ENCODE measurements at regions not wholly inside any gene's neighbourhood (a gene's known extent, or its start where the extent isn't known, plus 50 kb on each side); places are given as distances from the start of the nearest gene placed in this dataset.
"Not testable (repeated sequence)": the region's sequence is repeated elsewhere in the genome, so short reads cannot be mapped to it uniquely, and the experiment has no call there.

DNA sequence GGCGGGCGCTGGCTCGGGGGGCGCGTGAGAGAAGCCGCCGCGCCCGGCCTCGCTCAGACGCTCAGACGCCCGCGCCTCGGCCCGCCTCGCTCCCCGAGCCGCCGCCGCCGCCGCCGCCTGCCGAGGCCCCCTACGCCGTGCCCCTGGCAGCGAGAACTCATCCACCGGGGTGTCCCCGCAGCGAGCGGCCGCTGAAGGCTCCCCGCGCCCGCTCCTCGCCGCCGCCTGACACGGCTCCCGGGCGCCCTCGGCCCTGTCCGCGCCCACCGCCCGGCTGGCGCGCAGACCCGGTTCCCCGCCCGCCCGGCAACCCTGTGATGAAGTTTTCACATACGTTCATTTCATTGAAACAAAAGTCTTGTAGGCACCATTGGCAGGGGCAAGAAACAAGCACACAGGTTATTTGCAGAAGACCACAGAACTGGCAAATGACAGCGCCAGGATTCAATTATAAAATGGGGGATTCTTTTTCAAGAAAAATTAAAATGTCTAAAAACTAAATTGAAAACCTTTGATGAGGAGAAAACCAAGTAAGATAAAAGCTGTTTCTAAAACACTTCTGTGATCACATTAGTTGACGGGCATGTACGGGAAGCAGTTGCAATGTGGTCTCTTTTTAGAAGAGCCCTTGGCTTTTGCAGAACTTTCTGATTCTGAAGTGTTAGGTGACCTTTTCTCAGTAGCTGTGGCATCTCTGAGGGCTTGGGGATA, 50.5 kb upstream of the TUBA3D start:
- H3K4ac ChIP-seq (ENCODE audit: low read depth, low read length) = no peak overlapping the region
- H3K27ac ChIP-seq (ENCODE audit: low read depth, low read length) = no peak overlapping the region
- H3K4me2 ChIP-seq (ENCODE audit: low read length) = peak overlapping the region; percentile 68
- no peak overlapping the region for H3K18ac ChIP-seq (ENCODE audit: low read length)
- H2BK12ac ChIP-seq (ENCODE audit: low read length) = no peak overlapping the region
- H3K9ac ChIP-seq (ENCODE audit: low read length) = no peak overlapping the region
- H3K14ac ChIP-seq (ENCODE audit: low read length) = no peak overlapping the region
- no peak overlapping the region for H2BK5ac ChIP-seq (ENCODE audit: low read depth, low read length, poor library complexity)
- H3K79me2 ChIP-seq (ENCODE audit: control insufficient read depth, insufficient read depth, low read length, poor library complexity) = no peaks in the 10 kb centered on the region
- no peak overlapping the region for H4K8ac ChIP-seq (ENCODE audit: low read depth, low read length)
- peak overlapping the region; percentile 41 for H2AFZ ChIP-seq (ENCODE audit: insufficient read depth, low read length, poor library complexity)
- H3K9me3 ChIP-seq (ENCODE audit: insufficient read depth, low read depth, low read length) = no peaks in the 10 kb centered on the region
- no peaks in the 10 kb centered on the region for H3K36me3 ChIP-seq (ENCODE audit: control insufficient read depth in 1 of 2, insufficient read depth in 2 of 2, low read length in 2 of 2)
- DNase-seq = no peak
- no peak overlapping the region for H4K91ac ChIP-seq (ENCODE audit: low read depth, low read length)
- no CpG with 5 or more reads among the region's 57 CpGs for WGBS (ENCODE audit: extremely low coverage, insufficient coverage, insufficient read length)
- no peak overlapping the region for H4K12ac ChIP-seq (ENCODE audit: low read depth, low read length)
- no peaks in the 10 kb centered on the region for H3K79me1 ChIP-seq (ENCODE audit: low read length)
- peak overlapping the region; percentile 64 for H3K4me3 ChIP-seq (ENCODE audit: low read depth, low read length)
- H3K23ac ChIP-seq (ENCODE audit: low read length) = no peak overlapping the region
- no peak overlapping the region for H2AK5ac ChIP-seq (ENCODE audit: low read length)
- H3K4me1 ChIP-seq (ENCODE audit: control insufficient read depth in 1 of 2, insufficient read depth in 2 of 2, low read length in 2 of 2) = peaks cover 0 to 2% of the 10 kb centered on the region in 2 experiments
- H3K27me3 ChIP-seq (ENCODE audit: insufficient read depth, low read length) = peaks cover 22% of the 10 kb centered on the region
- H2BK120ac ChIP-seq (ENCODE audit: insufficient read depth, low read length, poor library complexity) = no peak overlapping the region

DNA sequence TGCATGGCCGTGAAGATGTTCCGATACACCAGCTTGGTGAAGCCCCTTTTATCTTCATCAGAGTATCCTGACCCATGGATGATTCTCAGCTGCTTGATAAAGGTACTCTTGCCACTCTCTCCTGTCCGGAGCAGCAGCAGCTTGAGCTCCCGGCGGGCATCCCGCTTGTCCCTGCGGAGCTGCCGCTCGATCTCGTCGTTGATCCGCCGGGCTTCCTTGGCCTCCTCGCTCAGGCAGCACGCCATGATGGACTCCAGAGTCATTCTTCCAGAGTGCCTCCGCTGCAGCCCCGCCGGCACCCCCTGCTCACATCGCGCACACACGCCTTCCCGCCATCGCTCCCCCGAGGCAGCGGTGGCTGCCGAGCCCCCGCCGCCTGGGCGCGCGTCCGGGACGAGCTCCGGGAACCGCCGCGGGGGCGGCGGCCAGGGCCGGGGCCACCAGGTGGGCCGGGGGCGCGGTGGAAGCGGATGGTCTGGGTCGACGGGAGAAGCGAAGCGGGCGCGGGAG, 51.3 kb upstream of the TUBA3D start:
- not testable (repeated sequence) for H2AFZ ChIP-seq (ENCODE audit: insufficient read depth, low read length, poor library complexity); H2BK5ac ChIP-seq (ENCODE audit: low read depth, low read length, poor library complexity); H3K36me3 ChIP-seq (ENCODE audit: control insufficient read depth in 1 of 2, insufficient read depth in 2 of 2, low read length in 2 of 2); H4K91ac ChIP-seq (ENCODE audit: low read depth, low read length); H3K79me2 ChIP-seq (ENCODE audit: control insufficient read depth, insufficient read depth, low read length, poor library complexity); H3K79me1 ChIP-seq (ENCODE audit: low read length); H3K9me3 ChIP-seq (ENCODE audit: insufficient read depth, low read depth, low read length); DNase-seq; H3K23ac ChIP-seq (ENCODE audit: low read length); H2BK12ac ChIP-seq (ENCODE audit: low read length); H3K9ac ChIP-seq (ENCODE audit: low read length); H3K18ac ChIP-seq (ENCODE audit: low read length); H2AK5ac ChIP-seq (ENCODE audit: low read length); H2BK120ac ChIP-seq (ENCODE audit: insufficient read depth, low read length, poor library complexity); H3K4ac ChIP-seq (ENCODE audit: low read depth, low read length); H4K8ac ChIP-seq (ENCODE audit: low read depth, low read length); H4K12ac ChIP-seq (ENCODE audit: low read depth, low read length); H3K14ac ChIP-seq (ENCODE audit: low read length); H3K27ac ChIP-seq (ENCODE audit: low read depth, low read length); H3K4me1 ChIP-seq (ENCODE audit: control insufficient read depth in 1 of 2, insufficient read depth in 2 of 2, low read length in 2 of 2)
- peaks cover 22% of the 10 kb centered on the region for H3K27me3 ChIP-seq (ENCODE audit: insufficient read depth, low read length)
- no CpG with 5 or more reads among the region's 50 CpGs for WGBS (ENCODE audit: extremely low coverage, insufficient coverage, insufficient read length)
- peak overlapping the region; percentile 68 for H3K4me3 ChIP-seq (ENCODE audit: low read depth, low read length)
- peak overlapping the region; percentile 82 for H3K4me2 ChIP-seq (ENCODE audit: low read length)

DNA sequence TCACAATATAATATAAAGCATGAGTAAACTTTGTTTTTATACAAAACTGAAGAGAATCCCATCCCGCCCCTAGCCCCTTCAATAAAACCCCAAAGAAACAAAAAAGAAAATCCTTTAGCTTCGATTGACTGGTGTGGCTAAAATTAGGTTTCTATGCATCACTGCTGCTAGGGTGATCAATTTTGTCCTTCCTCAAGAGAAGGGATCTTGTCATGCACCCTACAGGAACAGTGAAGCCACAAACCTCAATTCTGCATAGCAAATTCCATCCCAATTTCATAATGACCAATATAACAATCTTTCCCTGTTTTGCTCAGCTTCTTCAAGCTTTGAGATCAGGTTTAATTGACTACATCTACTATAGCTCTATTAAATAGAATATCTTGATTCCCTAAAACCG, 55.2 kb upstream of the TUBA3D start:
- not testable (repeated sequence) for H3K9me3 ChIP-seq (ENCODE audit: insufficient read depth, low read depth, low read length); DNase-seq; H2BK12ac ChIP-seq (ENCODE audit: low read length); H3K79me2 ChIP-seq (ENCODE audit: control insufficient read depth, insufficient read depth, low read length, poor library complexity); H4K8ac ChIP-seq (ENCODE audit: low read depth, low read length); H3K4me2 ChIP-seq (ENCODE audit: low read length); H4K12ac ChIP-seq (ENCODE audit: low read depth, low read length); H3K9ac ChIP-seq (ENCODE audit: low read length); H3K79me1 ChIP-seq (ENCODE audit: low read length); H2AFZ ChIP-seq (ENCODE audit: insufficient read depth, low read length, poor library complexity); H4K91ac ChIP-seq (ENCODE audit: low read depth, low read length); H3K4me1 ChIP-seq (ENCODE audit: control insufficient read depth in 1 of 2, insufficient read depth in 2 of 2, low read length in 2 of 2); H3K36me3 ChIP-seq (ENCODE audit: control insufficient read depth in 1 of 2, insufficient read depth in 2 of 2, low read length in 2 of 2); H3K4me3 ChIP-seq (ENCODE audit: low read depth, low read length); H3K18ac ChIP-seq (ENCODE audit: low read length); H3K23ac ChIP-seq (ENCODE audit: low read length); H3K4ac ChIP-seq (ENCODE audit: low read depth, low read length); H3K27ac ChIP-seq (ENCODE audit: low read depth, low read length); H3K14ac ChIP-seq (ENCODE audit: low read length); H2BK5ac ChIP-seq (ENCODE audit: low read depth, low read length, poor library complexity); H2AK5ac ChIP-seq (ENCODE audit: low read length); H2BK120ac ChIP-seq (ENCODE audit: insufficient read depth, low read length, poor library complexity)
- no CpG with 5 or more reads among the region's 3 CpGs for WGBS (ENCODE audit: extremely low coverage, insufficient coverage, insufficient read length)
- peaks cover 15% of the 10 kb centered on the region for H3K27me3 ChIP-seq (ENCODE audit: insufficient read depth, low read length)

DNA sequence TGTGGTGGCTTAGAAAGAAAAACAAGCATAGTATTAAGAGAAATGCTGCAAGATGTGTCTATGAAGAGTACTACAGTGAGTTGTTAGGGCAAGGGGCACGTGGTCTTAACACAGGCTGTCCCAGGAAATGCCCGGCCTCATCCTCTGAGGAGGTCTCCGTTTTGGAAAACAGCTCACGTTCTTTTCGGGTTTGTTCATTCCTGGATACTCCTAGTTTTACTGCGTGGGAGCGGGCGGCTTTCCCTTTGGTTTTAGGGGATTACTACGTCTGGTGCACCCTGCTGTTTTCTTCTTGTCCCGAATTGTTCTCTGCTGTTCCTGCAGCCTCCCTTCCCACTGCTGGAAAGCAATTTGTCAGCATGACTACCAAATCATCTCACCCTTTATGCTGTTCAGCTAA, 55.5 kb upstream of the RAB6D start:
- H3K79me2 ChIP-seq (ENCODE audit: control insufficient read depth, insufficient read depth, low read length, poor library complexity) = no peaks in the 10 kb centered on the region
- H3K4me3 ChIP-seq (ENCODE audit: low read depth, low read length) = no peak overlapping the region
- H3K4ac ChIP-seq (ENCODE audit: low read depth, low read length) = no peak overlapping the region
- no peak overlapping the region for H4K91ac ChIP-seq (ENCODE audit: low read depth, low read length)
- H3K27ac ChIP-seq (ENCODE audit: low read depth, low read length) = no peak overlapping the region
- no peak overlapping the region for H2BK120ac ChIP-seq (ENCODE audit: insufficient read depth, low read length, poor library complexity)
- H4K8ac ChIP-seq (ENCODE audit: low read depth, low read length) = no peak overlapping the region
- peak overlapping the region; percentile 25 for H3K4me2 ChIP-seq (ENCODE audit: low read length)
- H2AK5ac ChIP-seq (ENCODE audit: low read length) = no peak overlapping the region
- no peaks in the 10 kb centered on the region for H3K9me3 ChIP-seq (ENCODE audit: insufficient read depth, low read depth, low read length)
- H3K4me1 ChIP-seq (ENCODE audit: control insufficient read depth in 1 of 2, insufficient read depth in 2 of 2, low read length in 2 of 2) = no peaks in the 10 kb centered on the region
- no peak overlapping the region for H4K12ac ChIP-seq (ENCODE audit: low read depth, low read length)
- WGBS (ENCODE audit: extremely low coverage, insufficient coverage, insufficient read length) = no CpG with 5 or more reads among the region's 10 CpGs
- H3K14ac ChIP-seq (ENCODE audit: low read length) = no peak overlapping the region
- H3K36me3 ChIP-seq (ENCODE audit: control insufficient read depth in 1 of 2, insufficient read depth in 2 of 2, low read length in 2 of 2) = no peaks in the 10 kb centered on the region
- H3K79me1 ChIP-seq (ENCODE audit: low read length) = no peaks in the 10 kb centered on the region
- H3K23ac ChIP-seq (ENCODE audit: low read length) = no peak overlapping the region
- no peak overlapping the region for H2BK12ac ChIP-seq (ENCODE audit: low read length)
- H3K9ac ChIP-seq (ENCODE audit: low read length) = no peak overlapping the region
- no peak overlapping the region for H2BK5ac ChIP-seq (ENCODE audit: low read depth, low read length, poor library complexity)
- H3K27me3 ChIP-seq (ENCODE audit: insufficient read depth, low read length) = peaks cover 8% of the 10 kb centered on the region
- H3K18ac ChIP-seq (ENCODE audit: low read length) = no peak overlapping the region
- DNase-seq = no peak
- no peak overlapping the region for H2AFZ ChIP-seq (ENCODE audit: insufficient read depth, low read length, poor library complexity)

All from trophoblast cell (in vitro differentiated cells and primary cell).